ENCODE measurements at regions not wholly inside any gene's neighbourhood (a gene's known extent, or its start where the extent isn't known, plus 50 kb on each side); places are given as distances from the start of the nearest gene placed in this dataset.

DNA sequence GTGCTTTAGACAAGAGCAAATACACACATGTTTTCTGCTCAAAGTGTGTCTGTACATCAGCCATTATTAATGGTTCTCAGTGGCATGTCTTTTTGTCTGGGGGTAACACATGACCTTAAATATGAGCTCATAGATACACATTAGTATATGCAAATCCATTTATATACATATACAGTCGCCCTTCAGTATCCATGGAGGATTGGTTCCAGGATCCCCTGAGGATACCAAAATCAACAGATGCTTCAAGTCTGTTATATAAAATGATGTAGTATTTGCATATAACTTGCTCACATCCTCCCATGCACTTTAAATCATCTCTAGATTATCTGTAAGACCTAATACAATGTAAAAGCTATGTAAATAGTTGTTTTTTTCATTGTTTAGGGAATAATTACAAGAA, 298.1 kb downstream of the OLFM4 start:
- TF ChIP-seq POLR2A (IDR thresholded peaks at IDR 0.05): no peak
- TF ChIP-seq, protein P1, sequence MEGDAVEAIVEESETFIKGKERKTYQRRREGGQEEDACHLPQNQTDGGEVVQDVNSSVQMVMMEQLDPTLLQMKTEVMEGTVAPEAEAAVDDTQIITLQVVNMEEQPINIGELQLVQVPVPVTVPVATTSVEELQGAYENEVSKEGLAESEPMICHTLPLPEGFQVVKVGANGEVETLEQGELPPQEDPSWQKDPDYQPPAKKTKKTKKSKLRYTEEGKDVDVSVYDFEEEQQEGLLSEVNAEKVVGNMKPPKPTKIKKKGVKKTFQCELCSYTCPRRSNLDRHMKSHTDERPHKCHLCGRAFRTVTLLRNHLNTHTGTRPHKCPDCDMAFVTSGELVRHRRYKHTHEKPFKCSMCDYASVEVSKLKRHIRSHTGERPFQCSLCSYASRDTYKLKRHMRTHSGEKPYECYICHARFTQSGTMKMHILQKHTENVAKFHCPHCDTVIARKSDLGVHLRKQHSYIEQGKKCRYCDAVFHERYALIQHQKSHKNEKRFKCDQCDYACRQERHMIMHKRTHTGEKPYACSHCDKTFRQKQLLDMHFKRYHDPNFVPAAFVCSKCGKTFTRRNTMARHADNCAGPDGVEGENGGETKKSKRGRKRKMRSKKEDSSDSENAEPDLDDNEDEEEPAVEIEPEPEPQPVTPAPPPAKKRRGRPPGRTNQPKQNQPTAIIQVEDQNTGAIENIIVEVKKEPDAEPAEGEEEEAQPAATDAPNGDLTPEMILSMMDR (IDR thresholded peaks at IDR 0.05): no peak
